SK-N-SH treated with all-trans-retinoic acid at 6 μM for 48 hours (cell line): ENCODE measurements at regions not wholly inside any gene's neighbourhood (a gene's known extent, or its start where the extent isn't known, plus 50 kb on each side); places are given as distances from the start of the nearest gene placed in this dataset.

ENCODE experiments used
- ATAC-seq: fragments of 200-7000 bp; cut with Tn5 transposase; 3 replicates; pipeline ENCODE4 v1.9.1; 2020; ENCODE audit warnings: mild to moderate bottlenecking, moderate library complexity
- ARNTL ChIP-seq: fragments of 450-650 bp; formaldehyde crosslinking; IDR thresholded peaks from 2 replicates; pipeline ENCODE4 v1.5.0; 2020; ENCODE audit warnings: low read depth, mild to moderate bottlenecking, moderate library complexity, borderline replicate concordance
- CREB5 ChIP-seq: fragments of 250-450 bp; sonication (Bioruptor Pico); IDR thresholded peaks from 2 replicates; pipeline ENCODE4 v1.5.1; 2020; ENCODE audit warnings: low read depth, mild to moderate bottlenecking, moderate library complexity
- CSDC2 ChIP-seq: fragments of 250-450 bp; sonication (Bioruptor Pico); IDR thresholded peaks from 2 replicates; pipeline ENCODE4 v1.5.0; 2020; ENCODE audit warnings: mild to moderate bottlenecking, moderate library complexity
- ESRRG ChIP-seq: fragments of 250-450 bp; sonication (Bioruptor Pico); IDR thresholded peaks from 2 replicates; pipeline ENCODE4 v1.6.1; 2021; ENCODE audit warnings: mild to moderate bottlenecking
- ISL1 ChIP-seq: fragments of 250-450 bp; sonication (Bioruptor Pico); IDR thresholded peaks from 2 replicates; pipeline ENCODE4 v2.1.2; 2022; ENCODE audit warnings: mild to moderate bottlenecking, moderate library complexity
- OSR1 ChIP-seq: fragments of 250-450 bp; sonication (Bioruptor Pico); IDR thresholded peaks from 2 replicates; pipeline ENCODE4 v1.8.0; 2022; ENCODE audit warnings: moderate library complexity, mild to moderate bottlenecking, inconsistent platforms
- PPARA ChIP-seq: fragments of 250-450 bp; sonication (Bioruptor Pico); IDR thresholded peaks from 2 replicates; pipeline ENCODE4 v1.5.0; 2020; ENCODE audit warnings: mild to moderate bottlenecking, borderline replicate concordance
- RARB ChIP-seq: fragments of 250-450 bp; sonication (Bioruptor Pico); IDR thresholded peaks from 2 replicates; pipeline ENCODE4 v1.8.0; 2021; ENCODE audit warnings: mild to moderate bottlenecking, moderate library complexity
- SNAI2 ChIP-seq: fragments of 250-450 bp; sonication (Bioruptor Pico); IDR thresholded peaks from 2 replicates; pipeline ENCODE4 v1.5.0; 2020; ENCODE audit warnings: mild to moderate bottlenecking, moderate library complexity
- TOX ChIP-seq: fragments of 250-450 bp; sonication (Bioruptor Pico); IDR thresholded peaks from 2 replicates; pipeline ENCODE4 v1.8.0; 2021; ENCODE audit warnings: mild to moderate bottlenecking, moderate library complexity, borderline replicate concordance
- TSHZ2 ChIP-seq: fragments of 250-450 bp; sonication (Bioruptor Pico); IDR thresholded peaks from 2 replicates; pipeline ENCODE4 v1.5.0; 2020; ENCODE audit warnings: mild to moderate bottlenecking, moderate library complexity
- ZC3H10 ChIP-seq: fragments of 250-450 bp; sonication (Bioruptor Pico); IDR thresholded peaks from 2 replicates; pipeline ENCODE4 v1.5.1; 2021; ENCODE audit warnings: mild to moderate bottlenecking, moderate library complexity
- ZFP3 ChIP-seq: fragments of 250-450 bp; sonication (Bioruptor Pico); IDR thresholded peaks from 2 replicates; pipeline ENCODE4 v1.5.0; 2020; ENCODE audit warnings: mild to moderate bottlenecking, moderate library complexity
- ZFP30 ChIP-seq: fragments of 450-650 bp; formaldehyde crosslinking; IDR thresholded peaks from 2 replicates; pipeline ENCODE4 v1.5.0; 2022; ENCODE audit warnings: mild to moderate bottlenecking, moderate library complexity
- ZNF565 ChIP-seq: fragments of 450-650 bp; formaldehyde crosslinking; conservative IDR thresholded peaks from 2 replicates; pipeline ENCODE4 v1.5.0; 2020; ENCODE audit warnings: low read depth, mild to moderate bottlenecking, moderate library complexity
- ZNF70 ChIP-seq: fragments of 450-650 bp; formaldehyde crosslinking; IDR thresholded peaks from 2 replicates; pipeline ENCODE4 v1.5.0; 2020; ENCODE audit warnings: mild to moderate bottlenecking, moderate library complexity
- ZNF8 ChIP-seq: fragments of 450-650 bp; formaldehyde crosslinking; IDR thresholded peaks from 2 replicates; pipeline ENCODE4 v1.5.0; 2020; ENCODE audit warnings: mild to moderate bottlenecking, moderate library complexity
- TF ChIP-seq, protein P1 (sequence below): fragments of 250-450 bp; sonication (Bioruptor Pico); IDR thresholded peaks from 2 replicates; pipeline ENCODE4 v1.8.0; 2020; ENCODE audit warnings: mild to moderate bottlenecking, moderate library complexity, borderline replicate concordance
- TF ChIP-seq, protein P2 (sequence below): fragments of 250-450 bp; sonication (Bioruptor Pico); IDR thresholded peaks from 2 replicates; pipeline ENCODE4 v1.8.0; 2021; ENCODE audit warnings: low read depth, mild to moderate bottlenecking, moderate library complexity, borderline replicate concordance

DNA sequence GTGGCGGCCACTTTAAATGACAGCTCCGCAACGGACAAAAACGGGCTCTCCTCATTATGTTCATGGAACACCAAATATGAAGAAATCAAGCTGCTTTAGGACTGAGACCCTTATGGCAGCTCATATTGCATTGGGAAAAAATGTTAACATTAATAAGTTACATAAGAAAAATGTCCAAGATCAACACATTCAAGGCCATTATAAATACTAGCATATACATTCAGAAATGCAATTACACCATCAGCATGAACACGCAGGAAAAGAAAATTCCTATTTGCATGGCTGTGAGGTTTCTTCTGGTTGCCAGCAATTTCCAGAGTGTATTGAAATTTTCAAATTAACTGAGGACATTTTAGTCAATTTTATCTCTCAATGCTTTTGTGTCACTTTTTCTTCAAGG, 374.1 kb upstream of the NRP1 start (continued):
- TF ChIP-seq, protein P1, sequence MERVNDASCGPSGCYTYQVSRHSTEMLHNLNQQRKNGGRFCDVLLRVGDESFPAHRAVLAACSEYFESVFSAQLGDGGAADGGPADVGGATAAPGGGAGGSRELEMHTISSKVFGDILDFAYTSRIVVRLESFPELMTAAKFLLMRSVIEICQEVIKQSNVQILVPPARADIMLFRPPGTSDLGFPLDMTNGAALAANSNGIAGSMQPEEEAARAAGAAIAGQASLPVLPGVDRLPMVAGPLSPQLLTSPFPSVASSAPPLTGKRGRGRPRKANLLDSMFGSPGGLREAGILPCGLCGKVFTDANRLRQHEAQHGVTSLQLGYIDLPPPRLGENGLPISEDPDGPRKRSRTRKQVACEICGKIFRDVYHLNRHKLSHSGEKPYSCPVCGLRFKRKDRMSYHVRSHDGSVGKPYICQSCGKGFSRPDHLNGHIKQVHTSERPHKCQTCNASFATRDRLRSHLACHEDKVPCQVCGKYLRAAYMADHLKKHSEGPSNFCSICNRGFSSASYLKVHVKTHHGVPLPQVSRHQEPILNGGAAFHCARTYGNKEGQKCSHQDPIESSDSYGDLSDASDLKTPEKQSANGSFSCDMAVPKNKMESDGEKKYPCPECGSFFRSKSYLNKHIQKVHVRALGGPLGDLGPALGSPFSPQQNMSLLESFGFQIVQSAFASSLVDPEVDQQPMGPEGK (CRISPR knock-in tag) = no peak
- TF ChIP-seq ESRRG (no peak), CSDC2 (CRISPR knock-in tag) (no peak), PPARA (CRISPR knock-in tag) (no peak), ZFP30 (CRISPR knock-in tag) (no peak), TSHZ2 (CRISPR knock-in tag) (no peak), TOX (CRISPR knock-in tag) (no peak)
- TF ChIP-seq, protein P2, sequence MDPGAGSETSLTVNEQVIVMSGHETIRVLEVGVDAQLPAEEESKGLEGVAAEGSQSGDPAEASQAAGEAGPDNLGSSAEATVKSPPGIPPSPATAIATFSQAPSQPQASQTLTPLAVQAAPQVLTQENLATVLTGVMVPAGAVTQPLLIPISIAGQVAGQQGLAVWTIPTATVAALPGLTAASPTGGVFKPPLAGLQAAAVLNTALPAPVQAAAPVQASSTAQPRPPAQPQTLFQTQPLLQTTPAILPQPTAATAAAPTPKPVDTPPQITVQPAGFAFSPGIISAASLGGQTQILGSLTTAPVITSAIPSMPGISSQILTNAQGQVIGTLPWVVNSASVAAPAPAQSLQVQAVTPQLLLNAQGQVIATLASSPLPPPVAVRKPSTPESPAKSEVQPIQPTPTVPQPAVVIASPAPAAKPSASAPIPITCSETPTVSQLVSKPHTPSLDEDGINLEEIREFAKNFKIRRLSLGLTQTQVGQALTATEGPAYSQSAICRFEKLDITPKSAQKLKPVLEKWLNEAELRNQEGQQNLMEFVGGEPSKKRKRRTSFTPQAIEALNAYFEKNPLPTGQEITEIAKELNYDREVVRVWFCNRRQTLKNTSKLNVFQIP = no peak
- TF ChIP-seq, all 23 proteins: peak for 0

DNA sequence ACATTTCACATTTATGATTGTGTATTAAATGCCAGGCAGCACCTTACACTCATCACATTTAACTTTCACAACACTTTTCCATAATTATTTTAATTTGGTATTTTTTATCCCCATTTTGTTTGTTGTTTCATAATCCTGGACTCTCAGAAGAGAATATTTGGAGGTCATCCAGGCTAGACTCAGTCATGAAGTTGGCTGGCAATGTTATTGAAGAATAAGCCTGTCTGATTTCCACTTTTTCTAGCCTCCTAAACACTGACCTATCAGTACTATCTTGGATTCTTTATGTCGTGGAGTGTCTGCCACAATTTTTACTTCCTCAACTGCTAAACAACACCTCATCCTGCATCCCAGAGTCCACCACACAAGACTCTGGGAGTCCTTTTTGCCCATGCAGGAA, 372.3 kb upstream of the NRP1 start:
- ATAC-seq = no peak
- TF ChIP-seq ZC3H10 (CRISPR knock-in tag) = no peak
- no peak for TF ChIP-seq TOX (CRISPR knock-in tag)

GRCh38 chr10:33706191-33706590, 371.7 kb upstream of the NRP1 start:
- TF ChIP-seq ISL1 (CRISPR knock-in tag) = no peak
- no peak for TF ChIP-seq TSHZ2 (CRISPR knock-in tag)
- no peak for TF ChIP-seq ARNTL (CRISPR knock-in tag)
- no peak for TF ChIP-seq ZC3H10 (CRISPR knock-in tag)
- no peak for TF ChIP-seq CREB5 (CRISPR knock-in tag)
- no peak for TF ChIP-seq OSR1 (CRISPR knock-in tag)
- TF ChIP-seq ZNF565 (CRISPR knock-in tag) = no peak
- no peak for TF ChIP-seq ZFP30 (CRISPR knock-in tag)
- TF ChIP-seq ZNF8 (CRISPR knock-in tag) = no peak
- TF ChIP-seq PPARA (CRISPR knock-in tag) = no peak
- no peak for TF ChIP-seq ESRRG
- TF ChIP-seq ZFP3 (CRISPR knock-in tag) = no peak
- TF ChIP-seq RARB (CRISPR knock-in tag) = no peak
- TF ChIP-seq SNAI2 (CRISPR knock-in tag) = no peak
- no peak for TF ChIP-seq ZNF70 (CRISPR knock-in tag)
- no peak for ATAC-seq
